H4 (cell line): ENCODE measurements at regions not wholly inside any gene's neighbourhood (a gene's known extent, or its start where the extent isn't known, plus 50 kb on each side); places are given as distances from the start of the nearest gene placed in this dataset.
"Not testable (repeated sequence)": the region's sequence is repeated elsewhere in the genome, so short reads cannot be mapped to it uniquely, and the experiment has no call there.

Experiments used
- DNase-seq: peaks from one replicate; pipeline ENCODE4 v3.0.0-alpha.2; 2015; ENCODE audit warnings: low spot score

- no peak for DNase-seq
Observed at GRCh38 chr1:198809247-198809646, 170.4 kb downstream of the PTPRC start.

GRCh38 chr1:198811449-198811848, 172.6 kb downstream of the PTPRC start:
- DNase-seq = no peak

- DNase-seq = no peak
Observed at GRCh38 chr1:198823626-198824025, 184.8 kb downstream of the PTPRC start.

GRCh38 chr1:198825254-198825653, 186.4 kb downstream of the PTPRC start:
- no peak for DNase-seq

- DNase-seq = no peak
Observed at GRCh38 chr1:198829356-198829755, 190.5 kb downstream of the PTPRC start.

- no peak for DNase-seq
Observed at GRCh38 chr1:198829944-198830343, 191.1 kb downstream of the PTPRC start.

DNA sequence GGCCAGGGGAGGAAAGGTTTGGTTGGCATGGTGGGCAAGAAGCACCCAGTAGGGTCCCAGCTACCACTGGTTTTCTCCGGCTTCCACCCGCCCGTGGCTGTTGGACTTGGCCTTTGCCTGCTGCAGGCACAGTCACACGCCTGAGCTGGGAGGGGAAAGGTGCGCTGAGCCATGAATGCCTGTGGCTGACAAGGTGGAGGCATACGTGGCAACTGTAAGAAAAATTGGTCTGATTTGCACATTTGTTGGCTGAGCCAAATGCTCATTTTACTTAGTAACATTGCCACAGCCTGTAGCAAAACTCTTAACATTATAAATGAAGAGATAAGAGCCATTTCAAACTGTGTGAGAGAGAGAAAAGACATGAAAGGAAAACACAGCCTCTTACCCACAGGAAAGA, 191.6 kb downstream of the PTPRC start:
- DNase-seq = no peak

GRCh38 chr1:198833706-198834503, 195.1 kb downstream of the PTPRC start:
- DNase-seq = no peak

DNA sequence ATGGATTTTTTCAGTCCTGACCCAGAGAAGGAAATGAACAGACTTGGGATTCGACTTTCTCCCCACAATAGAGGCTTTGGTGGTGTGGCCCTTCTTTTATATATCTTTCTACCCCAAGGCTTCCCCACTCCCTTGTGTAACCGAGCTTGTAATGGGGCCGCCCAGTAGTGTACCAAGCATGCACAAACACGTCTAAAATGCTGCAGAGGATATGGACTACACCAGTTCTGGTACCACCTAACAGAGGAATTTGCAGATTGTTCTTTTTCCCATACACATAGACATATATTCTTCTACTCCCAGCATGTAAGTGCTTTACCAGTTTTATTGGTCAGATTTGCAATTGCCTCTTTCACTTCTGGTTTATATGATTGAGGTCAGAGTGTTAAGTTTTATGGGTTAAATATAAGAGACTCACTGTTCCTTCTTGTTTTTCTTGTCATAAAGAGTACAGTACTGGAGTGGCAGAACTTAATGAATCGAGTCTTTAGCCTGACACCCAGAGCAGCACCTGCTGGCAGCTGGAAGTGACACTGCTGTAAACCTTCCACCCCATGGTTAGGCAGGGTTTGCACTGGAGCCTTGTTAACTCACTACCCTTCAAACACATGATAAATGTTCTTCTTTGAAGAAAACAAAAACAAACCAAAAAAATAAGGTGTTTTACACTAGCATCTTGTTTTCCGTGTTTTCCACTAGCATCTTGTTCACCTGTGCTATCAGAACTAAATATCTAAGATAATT, 198.6 kb downstream of the PTPRC start:
- no peak for DNase-seq

DNA sequence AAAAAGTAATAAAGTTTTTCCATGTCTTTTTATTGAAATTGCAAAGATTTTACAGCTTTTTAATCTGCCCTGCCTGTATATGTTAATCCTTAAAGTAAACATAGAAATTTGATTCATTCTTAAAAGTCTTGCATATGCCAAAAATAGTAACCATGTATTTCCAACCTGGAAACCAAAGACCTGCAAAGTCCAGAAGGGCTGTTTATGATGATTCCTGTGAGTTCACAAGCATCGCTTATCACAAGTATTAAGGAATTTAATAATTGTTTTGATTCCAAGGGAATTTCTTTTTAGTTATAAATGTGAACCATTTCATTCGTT, 199.1 kb downstream of the PTPRC start:
- no peak for DNase-seq

- DNase-seq = no peak
Observed at GRCh38 chr1:198841477-198841876, 202.6 kb downstream of the PTPRC start.

GRCh38 chr1:198842686-198843085, 203.8 kb downstream of the PTPRC start:
- DNase-seq = no peak

GRCh38 chr1:198845271-198845670, 206.4 kb downstream of the PTPRC start:
- no peak for DNase-seq

DNA sequence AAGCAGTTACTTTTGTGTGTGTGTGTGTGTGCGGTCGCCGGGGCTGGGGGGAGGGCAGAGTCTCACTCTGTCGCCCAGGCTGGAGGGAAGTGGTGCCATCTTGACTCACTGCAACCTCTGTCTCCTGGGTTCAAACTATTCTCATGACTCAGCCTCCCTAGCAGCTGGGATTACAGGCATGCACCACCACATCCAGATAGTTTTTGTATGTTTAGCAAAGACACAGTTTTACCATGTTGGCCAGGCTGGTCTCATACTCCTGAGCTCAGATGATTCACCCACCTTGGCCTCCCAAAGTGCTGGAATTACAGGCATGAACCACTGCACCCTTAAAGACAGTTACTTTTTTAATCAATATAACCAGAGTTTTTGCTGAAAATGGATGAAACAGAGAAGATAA, 207.0 kb downstream of the PTPRC start:
- DNase-seq = no peak

DNA sequence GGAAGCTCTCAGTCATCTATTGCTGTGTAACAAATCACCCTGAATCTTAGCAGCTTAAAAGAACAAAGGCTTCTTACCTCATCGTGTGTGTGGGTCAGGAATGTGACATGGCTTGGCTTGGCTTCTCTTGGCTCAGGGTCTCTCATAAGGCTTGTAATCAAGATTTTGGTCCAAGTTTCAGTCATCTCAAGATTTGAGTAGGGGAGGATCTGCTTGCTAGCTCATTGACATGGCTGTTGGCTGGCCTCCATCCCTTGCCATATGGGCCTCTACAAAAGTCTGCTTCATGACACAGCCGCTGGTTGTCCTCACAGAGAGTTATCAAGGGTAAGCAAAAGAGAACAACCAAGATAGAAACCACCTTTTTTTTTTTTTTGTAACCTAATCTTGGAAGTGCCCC, 207.7 kb downstream of the PTPRC start:
- no peak for DNase-seq

GRCh38 chr1:198848206-198848605, 209.4 kb downstream of the PTPRC start:
- no peak for DNase-seq

DNA sequence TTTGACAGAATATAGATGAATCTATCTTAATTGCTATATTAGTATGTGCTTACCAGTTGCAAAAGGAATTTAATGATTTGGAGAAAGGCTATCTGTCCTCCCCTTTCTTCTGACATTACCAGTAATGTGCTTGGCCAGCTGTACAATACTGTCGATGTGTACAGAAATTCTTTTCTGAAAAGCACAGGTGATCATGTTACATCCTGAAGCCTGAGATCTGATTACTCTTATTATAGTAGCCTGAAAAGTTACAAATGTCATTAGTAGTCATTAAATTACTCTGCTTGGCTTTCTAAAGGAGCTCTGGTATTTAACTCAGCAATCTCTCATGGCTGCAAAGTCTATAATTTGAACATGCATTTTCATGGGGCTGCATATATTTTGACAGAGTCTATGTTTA, 209.8 kb downstream of the PTPRC start:
- DNase-seq = no peak

DNA sequence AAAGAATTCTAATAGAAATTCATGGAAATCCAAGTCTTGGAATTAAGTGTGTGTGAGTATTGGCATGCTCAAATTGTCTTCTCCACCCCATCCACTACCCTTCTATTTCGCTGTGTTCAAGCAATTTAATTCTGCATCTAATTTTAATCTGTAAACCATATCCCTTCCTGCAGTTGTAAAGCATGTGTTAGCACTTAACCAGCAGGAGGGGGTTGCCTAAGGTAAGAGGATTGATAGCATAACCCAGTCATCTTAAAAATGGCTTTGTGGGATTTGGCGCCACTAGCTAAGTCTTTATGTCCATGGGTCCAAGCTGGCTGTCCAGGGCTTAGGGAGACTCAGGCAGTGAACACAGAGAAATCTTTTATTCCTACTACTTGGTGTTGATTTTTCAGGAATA, 210.3 kb downstream of the PTPRC start:
- no peak for DNase-seq

- no peak for DNase-seq
Observed at GRCh38 chr1:198850196-198850595, 211.4 kb downstream of the PTPRC start.

- not testable (repeated sequence) for DNase-seq
Observed at GRCh38 chr1:198850966-198851365, 212.1 kb downstream of the PTPRC start.

GRCh38 chr1:198856601-198857000, 217.8 kb downstream of the PTPRC start:
- no peak for DNase-seq

DNA sequence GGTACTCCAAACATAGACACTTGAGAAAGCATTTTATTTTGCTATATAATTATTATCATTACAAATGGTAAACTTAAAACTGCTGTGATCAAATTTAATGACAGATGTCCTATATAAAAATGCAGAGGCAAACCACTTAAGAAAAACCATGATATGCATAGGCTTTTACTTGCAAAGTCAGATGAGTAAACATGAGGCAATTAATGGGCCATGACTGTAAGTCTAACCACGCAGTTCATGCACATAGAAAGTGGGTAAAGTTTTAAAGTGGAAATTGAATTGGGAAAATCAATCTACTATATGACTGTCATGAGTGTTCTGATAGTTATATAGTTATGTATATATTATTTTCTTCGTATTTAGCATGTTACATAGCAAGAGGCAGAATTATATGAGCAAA, 219.2 kb downstream of the PTPRC start:
- DNase-seq = no peak

DNA sequence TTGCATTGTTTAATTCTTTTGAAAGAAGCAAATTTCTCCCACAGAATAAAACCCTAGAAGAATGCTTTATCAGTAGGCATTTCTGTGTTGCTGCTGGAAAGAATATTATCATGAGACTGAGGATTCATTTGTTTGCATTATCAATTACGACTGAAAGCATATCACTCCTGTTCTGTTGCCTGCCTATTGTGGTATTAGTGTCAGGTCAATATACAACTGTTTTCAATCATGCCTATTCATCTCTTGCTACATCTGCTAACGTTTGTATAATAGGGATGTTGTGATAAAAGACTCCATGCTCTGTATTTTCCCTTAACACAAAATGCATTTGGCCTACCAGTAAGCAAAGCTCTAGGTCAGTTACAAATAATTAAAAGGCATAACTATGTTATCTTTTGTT, 221.5 kb downstream of the PTPRC start:
- no peak for DNase-seq

DNA sequence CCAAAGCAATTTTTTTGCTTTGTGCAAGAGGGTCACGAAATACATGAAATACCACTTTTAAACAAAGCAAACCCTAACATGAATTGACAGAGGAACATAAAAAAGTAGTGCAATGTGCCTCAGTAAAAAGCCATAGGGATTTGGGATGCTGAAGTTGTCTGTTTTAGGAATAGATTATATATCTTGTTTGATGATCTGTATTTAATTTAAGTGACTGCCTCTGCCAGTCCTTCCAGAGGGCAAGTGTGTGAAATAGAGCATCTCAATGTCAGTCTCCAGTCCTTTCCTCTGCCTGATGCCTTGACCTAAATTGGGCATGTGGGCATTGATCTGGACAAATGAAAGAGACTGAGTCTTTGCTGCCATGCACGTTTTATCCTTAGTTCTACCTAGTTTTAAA, 222.8 kb downstream of the PTPRC start:
- no peak for DNase-seq
